ENCODE measurements at regions not wholly inside any gene's neighbourhood (a gene's known extent, or its start where the extent isn't known, plus 50 kb on each side); places are given as distances from the start of the nearest gene placed in this dataset.
A peak's percentile ranks its signal among the peaks of the same experiment; 100 is the strongest.
"Not testable (repeated sequence)": the region's sequence is repeated elsewhere in the genome, so short reads cannot be mapped to it uniquely, and the experiment has no call there.

DNA sequence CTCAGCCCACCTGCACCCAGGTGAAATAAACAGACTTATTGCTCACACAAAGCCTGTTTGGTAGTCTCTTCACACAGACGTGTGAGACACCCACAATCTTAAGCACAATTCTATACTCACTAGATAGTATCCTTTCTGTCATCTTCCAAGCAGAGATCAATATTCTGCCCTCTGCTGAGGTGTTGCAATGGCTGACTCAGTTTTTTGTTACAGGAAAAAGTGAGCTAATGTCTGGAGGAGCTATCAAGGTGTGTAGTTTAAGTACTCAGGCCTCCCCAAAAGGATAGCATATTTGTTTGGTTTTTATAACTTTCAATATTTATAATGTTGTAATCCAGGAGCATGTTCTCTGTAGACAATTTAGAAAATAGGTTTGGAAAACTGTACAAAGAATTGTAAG lies 775.2 kb upstream of the POU3F4 start:
- DNase-seq (ENCODE audit: low spot score) = no peak

DNA sequence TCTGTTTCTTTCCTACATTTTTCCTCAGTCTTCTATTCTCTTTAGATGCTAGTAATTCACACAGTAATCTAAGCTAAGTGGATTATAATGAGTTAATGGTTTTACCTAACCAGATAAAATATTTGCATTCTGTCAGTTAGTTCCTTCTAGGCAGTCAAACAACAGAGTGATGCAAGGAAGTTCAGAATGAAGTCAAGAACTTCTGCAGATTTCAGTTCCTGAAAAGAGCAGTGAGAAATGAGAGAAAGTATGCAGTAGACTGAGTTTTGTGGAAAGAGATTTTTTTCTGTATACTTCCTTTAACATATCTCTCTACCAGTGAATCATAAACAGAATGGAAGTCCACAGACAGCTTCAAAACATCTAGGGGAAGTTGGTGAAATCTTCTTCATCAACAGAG lies 774.0 kb upstream of the POU3F4 start:
- no peak for DNase-seq (ENCODE audit: low spot score)

DNA sequence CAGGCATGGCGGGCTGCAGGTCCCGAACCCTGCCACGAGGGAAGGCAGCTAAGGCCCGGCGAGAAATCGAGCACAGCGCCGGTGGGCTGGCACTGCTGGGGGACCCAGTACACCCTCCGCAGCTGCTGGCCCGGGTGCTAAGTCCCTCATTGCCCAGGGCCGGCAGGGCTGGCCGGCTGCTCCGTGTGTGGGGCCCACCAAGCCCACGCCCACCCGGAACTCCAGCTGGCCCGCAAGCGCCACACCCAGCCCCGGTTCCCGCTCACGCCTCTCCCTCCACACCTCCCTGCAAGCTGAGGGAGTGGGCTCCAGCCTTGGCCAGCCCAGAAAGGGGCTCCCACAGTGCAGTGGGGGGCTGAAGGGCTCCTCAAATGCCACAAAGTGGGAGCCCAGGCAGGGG lies 769.8 kb upstream of the POU3F4 start:
- not testable (repeated sequence) for DNase-seq (ENCODE audit: low spot score)

DNA sequence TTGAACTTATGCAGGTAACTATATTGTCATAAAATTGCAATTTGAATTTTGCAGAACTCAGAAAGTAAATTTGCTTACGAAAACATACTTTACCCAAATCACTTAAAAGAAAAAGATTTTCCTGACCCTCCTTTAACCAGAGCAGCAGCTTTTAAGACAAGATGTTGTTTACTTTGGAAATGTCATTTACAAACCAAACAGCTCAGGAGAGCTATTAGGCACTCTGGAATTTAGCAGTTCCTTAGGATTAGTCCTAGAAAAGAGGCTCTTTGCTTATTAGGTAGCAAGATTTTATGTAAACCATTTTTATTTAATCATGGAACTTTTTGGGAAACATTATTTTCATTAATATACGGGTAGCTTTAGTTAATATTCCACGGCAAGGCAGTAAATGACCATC lies 765.7 kb upstream of the POU3F4 start:
- DNase-seq (ENCODE audit: low spot score) = no peak

DNA sequence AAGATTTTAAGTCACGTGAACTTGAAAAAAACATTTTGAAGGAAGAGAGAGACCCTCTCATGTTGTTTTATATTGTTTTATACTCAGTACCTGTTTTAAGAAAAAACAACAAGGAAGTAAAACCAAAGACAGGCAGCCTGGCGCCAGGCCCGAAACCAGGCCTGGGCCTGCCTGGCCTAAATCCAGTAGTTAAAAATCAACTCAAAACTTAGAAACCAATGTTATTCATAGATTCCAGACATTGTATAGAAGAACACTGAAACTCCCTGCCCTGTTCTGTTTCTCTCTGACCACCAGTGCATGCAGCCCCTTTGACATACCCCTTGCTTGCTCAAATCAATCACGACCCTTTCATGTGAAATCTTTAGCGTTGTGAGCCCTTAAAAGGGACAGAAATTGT lies 762.4 kb upstream of the POU3F4 start:
- DNase-seq (ENCODE audit: low spot score) = not testable (repeated sequence)

DNA sequence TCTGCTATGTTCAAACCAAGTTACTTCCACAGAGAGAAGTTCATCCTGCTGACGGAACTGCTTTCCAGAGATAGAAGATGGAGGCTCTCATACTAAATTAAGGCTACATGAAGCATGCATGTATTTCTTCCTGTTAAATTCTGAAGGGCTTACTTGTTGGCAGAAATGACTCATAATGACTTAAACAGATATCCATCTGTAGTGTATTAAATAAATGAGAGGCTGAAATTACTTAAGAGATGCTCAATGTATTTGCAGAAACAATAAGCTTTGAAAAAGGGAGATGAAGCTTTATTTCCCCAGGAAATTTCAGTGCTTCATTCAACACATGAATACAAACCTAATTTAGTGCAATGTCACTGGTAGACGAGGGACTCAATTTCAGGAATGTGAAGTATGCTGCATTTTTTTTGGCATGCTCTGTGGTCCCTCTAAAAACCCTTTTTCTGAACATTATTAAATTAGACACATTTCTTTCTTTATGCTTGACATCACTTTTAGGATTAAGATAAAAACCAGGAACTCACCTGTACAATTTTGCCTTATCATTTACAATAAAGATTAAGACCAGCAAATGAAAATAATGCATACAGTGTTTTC lies 759.1 kb upstream of the POU3F4 start:
- no peak for DNase-seq (ENCODE audit: low spot score)

DNA sequence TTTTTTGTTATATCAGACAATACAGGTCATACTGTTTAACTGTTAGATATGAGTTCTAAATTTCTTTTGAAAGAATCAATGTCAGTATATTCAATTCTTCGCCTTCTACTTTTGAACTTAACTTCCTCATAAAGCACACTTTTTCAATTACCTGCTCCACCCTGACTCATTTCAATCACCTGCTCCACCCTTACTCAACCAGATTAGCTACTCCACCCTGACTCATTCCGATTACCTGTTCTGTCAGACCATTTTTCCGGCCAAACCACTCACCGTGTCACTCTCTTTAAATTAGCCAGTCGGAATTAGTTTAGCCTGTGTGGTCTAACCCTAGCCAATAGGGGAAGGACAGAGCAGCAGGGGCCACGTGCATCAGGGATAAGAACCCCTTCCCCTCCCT lies 751.8 kb upstream of the POU3F4 start:
- DNase-seq (ENCODE audit: low spot score) = no peak

DNA sequence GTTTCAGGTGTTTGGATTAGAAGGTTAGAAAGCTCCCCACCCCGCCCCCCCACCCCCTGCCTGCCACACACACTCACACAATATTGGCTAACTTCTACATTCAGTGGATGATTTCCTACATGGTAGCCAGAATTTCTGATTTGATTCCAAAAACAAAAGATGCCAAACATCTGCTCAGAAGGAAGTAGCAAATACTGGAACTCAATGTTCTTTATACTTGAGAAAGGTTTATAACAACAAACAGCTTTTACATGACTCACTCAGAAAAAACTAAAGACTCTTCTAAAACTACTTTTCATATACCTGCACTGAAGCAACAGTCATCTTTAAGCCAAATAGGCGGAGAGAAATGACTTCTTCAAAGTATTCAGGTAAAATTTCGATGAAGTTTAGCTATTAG lies 750.5 kb upstream of the POU3F4 start:
- DNase-seq (ENCODE audit: low spot score) = no peak

DNA sequence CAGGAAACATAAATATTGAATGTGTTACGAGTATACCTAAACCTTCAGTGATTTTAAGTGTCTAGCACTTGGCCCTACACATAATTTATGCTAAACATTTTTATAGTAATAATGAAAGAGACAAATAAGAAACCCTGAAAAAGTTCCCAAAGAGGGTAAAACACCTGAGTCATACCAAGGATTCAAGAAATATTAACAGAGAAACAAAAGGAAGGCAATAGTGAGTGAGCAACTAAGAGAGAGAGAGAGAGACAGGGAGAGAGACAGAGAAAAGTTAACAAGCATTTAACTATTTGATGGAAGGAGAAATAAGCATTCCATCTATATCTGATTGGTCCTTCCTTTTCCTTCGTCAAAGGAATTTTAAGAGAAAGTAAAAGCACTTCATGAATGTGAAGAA lies 743.6 kb upstream of the POU3F4 start:
- DNase-seq (ENCODE audit: low spot score) = no peak

DNA sequence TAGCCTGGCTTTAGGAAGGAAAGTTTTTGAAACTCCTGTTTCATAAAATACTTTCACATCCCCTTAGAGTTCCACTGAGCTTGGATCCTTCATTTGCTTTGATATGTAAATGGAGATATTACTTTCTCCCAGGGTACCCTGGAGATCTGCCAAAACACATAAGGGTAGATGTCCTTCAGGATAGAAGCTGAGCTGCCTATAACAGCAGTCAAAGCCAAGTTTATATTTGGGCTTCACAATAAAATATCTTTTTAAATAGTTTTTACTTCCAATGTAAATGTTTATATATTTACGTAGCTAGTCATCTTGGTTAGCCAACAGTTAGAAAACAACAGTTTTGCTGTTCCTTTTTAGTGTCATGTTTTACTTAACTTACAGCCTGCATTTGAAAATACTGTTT lies 742.3 kb upstream of the POU3F4 start:
- no peak for DNase-seq (ENCODE audit: low spot score)

DNA sequence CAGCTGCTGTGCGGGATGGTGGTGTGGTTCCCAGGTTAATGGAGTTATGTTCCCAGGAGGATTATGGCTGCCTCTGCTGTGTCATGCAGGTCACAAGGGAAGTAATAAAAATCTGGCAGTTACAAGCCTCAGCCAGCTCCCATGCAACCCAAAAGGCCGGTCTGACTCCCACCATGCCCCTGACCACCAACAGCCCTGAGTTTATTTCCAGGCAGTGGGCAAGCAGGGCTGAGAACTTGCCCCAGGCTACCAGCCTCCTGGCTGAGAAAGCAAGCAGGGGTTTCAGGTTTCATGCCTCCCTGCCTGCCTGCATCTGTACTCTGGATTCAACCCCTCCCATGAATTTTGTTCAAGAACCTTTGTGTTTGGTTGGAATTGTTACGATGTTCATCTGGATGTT lies 732.7 kb upstream of the POU3F4 start:
- DNase-seq (ENCODE audit: low spot score) = no peak

DNA sequence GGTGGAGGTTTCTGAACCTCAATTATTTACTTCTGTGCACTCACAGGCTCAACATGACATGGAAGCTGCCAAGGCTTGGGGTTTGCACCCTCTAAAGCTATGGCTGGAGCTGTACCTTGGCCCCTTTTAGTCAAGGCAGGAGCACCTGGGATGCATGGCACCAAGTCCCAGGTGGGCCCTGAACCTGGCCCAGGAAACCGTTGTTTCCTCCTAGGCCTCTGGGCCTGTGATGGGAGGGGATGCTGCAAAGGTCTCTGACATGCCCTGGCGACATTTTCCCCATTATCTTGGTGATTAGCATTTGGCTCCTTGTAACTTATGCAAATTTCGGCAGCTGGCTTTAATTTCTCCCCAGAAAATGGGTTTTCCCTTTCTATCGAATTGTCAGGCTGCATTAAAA lies 726.1 kb upstream of the POU3F4 start:
- DNase-seq (ENCODE audit: low spot score) = no peak

DNA sequence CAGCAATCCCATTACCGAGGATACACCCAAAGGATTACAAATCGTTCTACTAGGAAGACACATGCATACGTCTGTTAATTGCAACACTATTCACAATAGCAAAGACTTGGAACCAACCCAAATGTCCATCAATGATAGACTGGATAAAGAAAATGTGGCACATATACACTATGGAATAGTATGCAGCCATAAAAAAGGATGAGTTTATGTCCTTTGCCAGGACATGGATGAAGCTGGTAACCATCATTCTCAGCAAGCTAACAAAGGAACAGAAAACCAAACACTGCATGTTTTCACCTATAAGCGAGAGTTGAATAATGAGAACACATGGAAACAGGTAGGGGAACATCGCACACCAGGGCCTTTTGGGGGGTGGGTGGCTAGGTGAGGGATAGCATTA lies 695.2 kb upstream of the POU3F4 start:
- not testable (repeated sequence) for DNase-seq (ENCODE audit: low spot score)

DNA sequence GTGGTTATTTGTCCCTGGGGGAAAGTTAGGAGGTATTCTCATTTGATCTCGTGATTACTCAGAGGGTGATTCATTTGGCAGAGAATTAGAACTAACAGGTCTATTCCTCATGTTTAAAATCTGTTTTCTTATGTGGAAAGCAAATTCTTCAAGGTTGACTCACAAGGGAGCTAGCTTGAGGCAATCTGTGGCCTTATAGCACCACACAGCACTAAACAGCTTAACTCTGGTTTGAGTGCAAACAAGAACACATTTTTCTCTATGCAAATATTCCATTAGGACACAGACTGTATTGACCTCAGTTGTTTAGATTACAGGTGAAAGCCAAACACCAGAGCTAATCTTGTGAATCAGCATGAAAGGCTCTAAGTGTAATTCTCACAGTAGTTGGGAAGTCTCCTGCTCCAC lies 694.4 kb upstream of the POU3F4 start:
- peak; percentile 59 for DNase-seq (ENCODE audit: low spot score)

DNA sequence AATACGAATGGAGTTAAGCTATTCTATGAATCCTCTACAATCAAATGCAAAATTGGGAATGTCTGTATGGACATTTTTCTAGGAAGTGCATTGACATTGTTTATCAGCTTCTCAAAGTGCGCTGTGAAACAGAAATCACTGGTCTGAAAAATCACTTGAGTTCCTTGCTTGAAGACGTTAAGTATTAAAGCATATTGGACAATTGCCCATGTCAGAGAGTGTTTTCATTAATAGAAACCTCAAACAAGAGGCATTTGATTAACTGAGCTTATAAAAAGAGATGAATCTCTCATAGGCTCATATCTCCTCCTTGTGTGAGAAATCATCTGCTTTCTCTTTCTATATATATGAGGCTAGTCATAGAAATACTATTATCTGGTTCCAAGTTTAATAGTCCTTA lies 692.1 kb upstream of the POU3F4 start:
- no peak for DNase-seq (ENCODE audit: low spot score)

DNA sequence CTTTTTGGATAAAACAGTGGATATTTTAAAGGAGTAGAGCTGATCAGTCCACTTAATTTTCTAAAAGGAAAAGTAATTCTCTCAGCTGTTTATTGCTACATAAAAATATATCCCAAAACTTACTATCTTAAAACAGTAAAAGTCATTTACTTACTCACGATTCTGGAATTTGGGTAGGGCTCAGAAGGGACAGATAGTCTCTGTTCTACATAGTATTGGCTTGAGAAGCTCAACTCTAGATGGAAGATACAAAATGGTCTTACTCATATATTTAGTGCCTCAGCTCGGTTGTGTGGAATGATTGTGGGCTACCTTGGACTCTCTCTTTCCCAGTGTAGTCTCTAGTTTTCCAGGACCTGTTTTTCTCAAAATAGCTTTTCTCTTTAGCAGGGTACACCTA lies 691.5 kb upstream of the POU3F4 start:
- DNase-seq (ENCODE audit: low spot score) = peak; percentile 34

DNA sequence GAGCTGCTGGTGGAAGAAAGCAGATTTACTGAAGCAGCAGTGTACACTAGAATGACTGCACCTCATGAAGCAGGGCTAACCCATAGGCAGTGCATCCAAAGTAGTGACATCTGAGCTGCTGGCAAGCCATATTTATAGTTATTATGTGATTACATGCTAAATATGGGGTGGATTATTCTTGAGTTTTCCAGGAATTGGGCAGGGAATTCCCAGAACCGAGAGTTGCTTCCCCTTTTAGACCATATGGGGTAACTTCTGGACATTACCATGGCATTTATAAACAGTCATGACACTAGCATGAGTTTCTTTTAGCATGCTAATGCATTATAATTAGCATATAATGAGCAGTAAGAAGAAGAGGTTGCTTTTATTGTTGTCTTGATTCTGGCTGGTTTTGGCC lies 665.8 kb upstream of the POU3F4 start:
- DNase-seq (ENCODE audit: low spot score) = no peak

DNA sequence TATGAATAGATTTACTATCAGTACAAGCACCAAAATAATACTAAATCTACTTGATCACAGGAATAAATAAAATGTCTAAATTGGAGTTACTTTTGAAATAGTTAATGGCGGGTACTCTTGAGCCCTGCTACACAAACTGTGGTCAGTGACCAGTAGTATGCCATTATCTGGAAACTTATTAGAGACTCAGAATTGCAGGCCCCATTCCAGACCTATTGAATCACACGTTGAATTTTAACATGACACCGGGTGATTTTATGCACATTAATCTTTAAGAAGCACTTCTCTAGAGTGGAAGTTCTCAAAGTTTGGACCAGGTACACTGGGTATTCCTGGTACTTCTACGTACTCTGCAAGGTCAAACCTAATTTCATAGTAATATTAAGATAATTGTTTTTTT lies 660.0 kb upstream of the POU3F4 start:
- no peak for DNase-seq (ENCODE audit: low spot score)

Measured in LoVo (cell line).